NCI-H146 treated with DMSO at 0.1 percent for 48 hours (cell line): ENCODE measurements at regions not wholly inside any gene's neighbourhood (a gene's known extent, or its start where the extent isn't known, plus 50 kb on each side); places are given as distances from the start of the nearest gene placed in this dataset.

Experiments
- DNase-seq: peaks from one replicate; lab custom pipeline; 2025; ENCODE audit not compliant: unreplicated experiment; lab: John Stamatoyannopoulos, UW

DNA sequence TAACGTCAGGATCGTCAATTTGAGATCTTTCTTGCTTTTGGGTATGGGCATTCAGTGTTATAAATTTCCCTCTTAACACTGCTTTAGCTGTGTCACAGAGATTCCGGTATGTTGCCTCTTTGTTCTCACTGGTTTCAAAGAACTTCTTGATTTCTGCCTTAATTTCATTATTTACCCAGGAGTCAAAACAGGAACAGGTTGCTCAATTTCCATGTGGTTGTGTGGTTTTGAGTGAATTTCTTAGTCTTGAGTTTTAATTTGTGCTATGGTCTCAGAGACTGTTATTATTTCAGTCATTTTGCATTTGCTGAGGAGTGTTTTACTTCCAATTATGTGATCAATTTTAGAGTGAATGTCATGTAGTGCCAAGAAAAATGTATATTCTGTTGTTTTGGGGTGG is 153.1 kb downstream of the PCDH17 start:
- DNase-seq = no peak

DNA sequence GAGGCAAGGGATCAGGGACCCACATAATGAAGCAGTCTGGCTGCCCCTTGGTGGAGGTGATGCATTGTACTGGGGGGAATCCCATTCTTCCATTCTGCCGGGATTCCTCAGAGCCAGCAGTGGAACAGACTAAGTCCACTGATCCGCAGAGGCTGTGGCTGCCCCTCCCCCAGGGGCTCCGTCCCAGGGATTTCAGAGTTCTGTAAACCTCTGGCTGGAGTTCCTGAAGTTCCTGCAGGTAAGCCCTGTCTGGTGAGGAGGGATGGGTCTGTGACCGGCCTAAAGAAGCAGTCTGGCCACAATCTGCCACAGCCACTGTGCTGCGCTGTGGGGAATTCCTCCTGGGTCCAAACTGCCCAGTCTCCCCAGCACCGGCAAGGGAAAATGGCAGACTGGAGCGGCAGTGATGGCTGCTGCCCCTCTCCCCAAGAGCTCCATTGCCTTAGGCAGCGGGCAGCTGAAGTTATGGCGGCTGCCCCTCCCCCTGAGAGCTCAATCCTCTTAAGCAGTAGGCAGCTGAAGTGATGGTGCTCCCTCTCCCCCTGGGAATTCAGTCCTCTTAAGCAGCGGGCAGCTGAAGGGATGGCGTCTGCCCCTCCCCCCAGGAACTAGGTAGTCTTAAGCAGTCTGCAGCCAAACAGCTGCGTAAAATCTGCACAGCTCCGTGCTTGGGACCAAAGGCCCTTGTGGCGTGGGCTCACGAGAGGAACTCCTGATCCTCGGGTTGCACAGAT is 155.7 kb downstream of the PCDH17 start:
- DNase-seq = peak; percentile 72

DNA sequence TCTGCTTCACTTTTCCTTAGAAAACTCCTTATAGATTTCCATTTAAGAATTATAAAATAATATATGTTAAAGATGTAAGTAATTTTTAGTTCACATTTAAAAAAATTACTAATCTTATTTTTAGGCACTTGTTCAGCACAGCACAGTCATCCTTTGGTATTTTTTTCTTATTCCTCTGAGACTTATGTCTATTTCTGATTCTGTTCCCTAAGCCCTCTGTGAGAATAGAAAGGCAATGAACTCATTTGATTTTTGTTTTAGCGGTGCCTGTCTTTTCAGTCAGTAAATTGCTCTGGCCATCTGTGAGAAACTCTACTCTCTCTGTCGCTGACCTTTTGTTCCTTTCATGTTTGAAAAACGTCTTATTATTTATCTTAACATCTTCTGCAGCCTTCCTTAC is 168.1 kb downstream of the PCDH17 start:
- no peak for DNase-seq

DNA sequence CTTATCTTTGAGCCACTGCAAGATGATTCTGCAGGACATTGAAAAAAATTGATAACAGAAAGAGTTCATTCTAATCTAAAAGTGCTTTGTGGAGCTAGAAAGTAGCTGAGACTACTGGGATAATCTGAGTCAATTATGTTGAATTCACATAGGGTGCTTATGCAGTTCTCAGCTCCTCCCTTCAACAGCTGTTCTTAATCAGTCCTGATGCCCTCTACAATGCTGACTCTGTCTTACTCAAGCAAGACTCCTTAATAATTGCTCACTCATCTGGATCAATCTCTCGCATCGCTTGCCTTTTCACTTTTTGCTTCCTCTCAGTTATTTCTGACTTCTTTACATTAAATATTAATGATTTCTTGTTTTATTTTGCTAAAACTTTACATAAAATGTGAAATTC is 182.1 kb downstream of the PCDH17 start:
- DNase-seq = no peak

DNA sequence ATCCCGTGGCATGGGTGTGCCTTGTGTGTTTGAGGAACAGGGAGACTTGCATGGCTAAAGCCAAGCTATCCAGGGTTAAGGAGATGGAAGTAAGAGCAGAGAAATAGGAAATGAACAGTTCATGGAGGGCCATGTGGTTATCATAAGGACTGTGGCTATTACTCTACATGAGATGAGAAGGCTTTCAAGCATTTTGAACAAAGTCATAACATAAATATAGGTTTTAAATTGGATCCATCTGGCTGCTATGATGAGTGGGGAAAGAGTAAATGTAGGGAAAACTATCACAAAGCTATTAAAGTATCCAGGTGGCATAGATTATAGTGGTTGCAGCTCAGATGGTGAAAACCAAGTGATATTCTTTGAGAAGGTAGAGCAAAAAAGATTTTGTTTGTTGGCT is 184.1 kb downstream of the PCDH17 start:
- DNase-seq = no peak

DNA sequence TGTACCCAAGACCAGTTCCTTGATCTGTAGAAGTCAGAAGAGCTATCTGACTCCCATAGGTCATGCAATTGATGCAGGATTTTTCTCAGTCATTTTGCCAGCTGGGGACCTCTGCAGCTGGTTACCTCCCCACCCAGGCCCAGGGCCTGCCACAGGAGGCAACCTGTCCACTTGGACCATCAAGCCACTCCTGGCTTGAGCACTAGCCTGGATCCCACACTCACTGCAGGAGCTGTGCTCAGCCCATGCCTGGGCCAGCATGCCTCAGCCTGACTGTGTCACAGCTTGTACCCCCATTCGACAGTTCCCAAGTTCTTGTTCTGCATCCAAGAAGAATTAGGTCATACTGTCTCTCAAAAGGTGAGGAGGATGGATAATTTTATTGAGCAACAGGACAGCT is 189.4 kb downstream of the PCDH17 start:
- no peak for DNase-seq

DNA sequence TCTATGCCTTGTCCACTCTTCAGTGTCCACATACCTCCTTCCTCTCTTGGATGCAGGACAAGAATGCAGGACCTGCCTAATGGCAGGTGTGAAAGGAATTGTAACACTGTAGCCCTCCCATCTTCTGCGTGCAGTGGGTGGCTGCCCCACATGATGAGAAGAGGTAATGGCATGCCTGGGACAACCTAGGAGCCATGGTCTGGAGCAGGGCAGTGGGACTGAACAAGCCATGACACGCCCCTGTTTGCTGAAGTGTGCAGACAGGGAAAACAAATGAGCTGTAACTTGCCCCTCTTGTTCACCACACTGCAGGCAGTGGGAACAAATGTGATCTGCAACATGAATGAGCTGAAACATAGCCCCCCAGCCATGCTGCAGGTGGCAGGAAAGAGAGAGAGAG is 192.2 kb downstream of the PCDH17 start:
- DNase-seq = no peak

DNA sequence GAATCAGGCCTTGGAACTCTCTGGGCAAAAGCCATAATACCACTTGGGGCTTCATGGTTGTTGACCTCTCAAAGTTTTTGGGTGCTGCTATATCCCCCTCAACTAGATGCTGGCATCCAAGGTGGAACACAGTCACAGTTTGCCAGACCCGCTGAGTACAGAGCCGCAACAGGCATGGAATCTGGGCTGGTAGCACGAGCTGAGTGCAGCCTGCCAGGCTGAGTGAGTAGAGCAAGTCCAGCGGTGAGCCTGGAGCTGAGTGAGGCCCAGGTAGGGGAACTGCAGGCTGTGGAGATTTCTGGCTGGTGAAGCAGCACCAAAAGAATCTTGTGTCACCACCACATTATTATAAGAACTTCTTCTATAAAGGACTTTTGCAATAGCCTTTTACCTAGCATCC is 192.6 kb downstream of the PCDH17 start:
- DNase-seq = no peak

DNA sequence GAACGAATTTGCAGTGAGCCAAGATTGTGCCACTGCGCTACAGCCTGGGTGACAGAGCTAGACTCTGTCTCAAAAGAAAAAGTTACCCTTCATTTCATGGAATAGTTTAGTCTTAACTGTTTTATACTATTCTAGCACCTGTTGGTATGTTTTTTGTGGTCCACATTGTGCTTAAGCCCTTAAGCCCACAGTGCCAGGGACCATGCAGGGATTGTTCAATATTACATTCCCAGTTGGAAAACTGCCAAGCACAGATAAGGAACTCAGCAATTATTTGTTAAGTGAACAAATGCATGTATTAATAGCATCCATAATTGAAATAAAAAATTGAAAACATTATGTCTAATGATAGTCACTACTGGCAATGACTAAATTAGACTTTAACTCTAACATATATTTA is 193.5 kb downstream of the PCDH17 start:
- DNase-seq = no peak

DNA sequence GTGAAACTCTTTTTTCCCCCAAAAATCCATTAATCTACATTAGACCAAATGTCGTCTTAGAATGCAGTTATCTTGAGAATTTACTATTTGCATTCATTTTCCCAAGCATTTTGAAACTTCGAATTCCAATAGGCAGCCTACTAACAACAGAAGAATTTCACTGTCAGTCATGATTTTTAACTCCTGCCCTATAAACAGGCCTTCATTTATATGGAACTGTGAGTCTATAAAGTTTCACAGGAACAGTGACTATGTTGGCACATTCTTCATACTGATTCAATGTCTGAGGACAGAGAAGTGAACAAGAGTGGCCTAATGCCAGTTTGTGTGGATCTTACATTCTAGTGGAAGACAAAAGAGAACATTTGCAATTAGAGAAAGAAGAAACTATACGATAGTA is 198.0 kb downstream of the PCDH17 start:
- DNase-seq = no peak

DNA sequence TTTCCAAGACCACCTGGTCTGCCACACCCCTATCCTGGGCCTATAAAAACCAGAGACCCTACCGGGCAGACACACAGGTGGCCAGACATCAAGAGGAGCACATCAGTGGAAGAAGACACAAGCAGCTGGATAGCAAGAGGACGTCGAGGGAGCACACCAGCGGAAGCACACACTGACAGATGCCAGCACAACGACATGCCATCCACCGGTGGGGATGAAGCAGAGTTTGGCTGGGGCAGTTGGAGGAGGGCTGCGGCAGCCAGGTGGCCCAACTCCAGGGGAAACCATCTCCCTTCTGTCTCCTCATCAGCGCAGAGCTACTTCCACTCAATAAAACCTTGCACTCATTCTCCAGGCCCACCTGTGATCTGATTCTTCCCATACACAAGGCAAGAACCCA is 200.6 kb downstream of the PCDH17 start:
- no peak for DNase-seq

DNA sequence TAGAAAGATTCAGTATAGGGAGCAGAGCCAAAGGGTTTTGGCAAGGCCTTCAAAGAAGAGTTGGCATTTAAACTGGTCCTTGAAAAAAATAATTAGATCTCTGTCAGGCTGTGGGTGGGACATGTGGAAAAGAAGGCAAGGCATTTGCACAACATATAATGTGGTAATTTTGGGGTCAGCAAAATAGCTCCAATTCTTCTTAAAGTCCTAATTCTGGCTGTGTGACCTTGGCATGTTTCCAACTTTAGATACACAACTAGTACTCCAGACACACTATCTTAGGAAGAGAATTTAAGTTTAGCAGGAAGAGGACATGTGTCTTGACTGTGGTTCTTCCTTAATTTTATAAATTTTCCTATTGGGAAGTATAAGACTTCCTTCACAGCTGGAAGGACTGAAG is 206.3 kb downstream of the PCDH17 start:
- DNase-seq = no peak

DNA sequence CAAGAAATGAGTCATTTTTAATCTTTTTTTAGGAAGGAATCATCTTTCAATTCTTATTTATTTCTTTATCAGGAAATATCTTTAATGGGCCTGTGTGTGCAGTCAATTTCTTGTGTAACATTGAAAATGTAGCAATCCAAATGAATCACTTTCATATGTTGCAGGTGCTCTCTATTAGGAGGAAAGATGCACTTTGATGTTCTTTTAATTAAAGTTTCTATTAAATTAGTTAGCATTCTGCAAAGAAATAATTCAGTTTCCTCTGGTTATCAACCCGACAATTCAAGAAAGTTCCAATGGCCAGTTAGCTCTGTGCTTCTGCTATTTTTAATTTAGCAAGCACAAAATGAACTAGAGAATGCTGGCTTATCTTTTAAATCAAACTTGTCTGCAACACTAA is 212.0 kb downstream of the PCDH17 start:
- DNase-seq = no peak

DNA sequence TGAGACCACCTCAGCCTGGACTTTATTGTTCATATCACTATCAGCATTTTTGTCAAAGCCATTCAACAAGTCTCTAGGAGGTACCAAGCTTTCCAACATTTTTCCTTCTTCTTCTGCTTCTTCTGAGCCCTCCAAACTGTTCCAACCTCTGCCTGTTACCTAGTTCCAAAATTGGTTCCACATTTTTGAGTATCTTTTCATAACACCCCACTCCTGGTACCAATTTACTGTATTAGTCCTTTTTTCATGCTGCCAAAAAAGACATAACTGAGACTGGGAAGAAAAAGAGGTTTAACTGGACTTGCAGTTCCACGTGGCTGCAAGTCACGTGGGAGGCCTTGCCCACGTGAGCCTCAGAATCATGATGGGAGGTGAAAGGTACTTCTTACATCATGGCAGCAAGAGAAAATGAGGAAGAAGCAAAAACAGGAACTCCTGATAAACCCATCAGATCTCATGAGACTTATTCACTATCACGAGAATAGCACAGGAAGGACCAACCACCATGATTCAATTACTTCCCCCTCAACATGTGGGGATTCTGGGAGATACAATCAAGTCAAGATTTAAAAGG is 215.1 kb downstream of the PCDH17 start:
- no peak for DNase-seq

DNA sequence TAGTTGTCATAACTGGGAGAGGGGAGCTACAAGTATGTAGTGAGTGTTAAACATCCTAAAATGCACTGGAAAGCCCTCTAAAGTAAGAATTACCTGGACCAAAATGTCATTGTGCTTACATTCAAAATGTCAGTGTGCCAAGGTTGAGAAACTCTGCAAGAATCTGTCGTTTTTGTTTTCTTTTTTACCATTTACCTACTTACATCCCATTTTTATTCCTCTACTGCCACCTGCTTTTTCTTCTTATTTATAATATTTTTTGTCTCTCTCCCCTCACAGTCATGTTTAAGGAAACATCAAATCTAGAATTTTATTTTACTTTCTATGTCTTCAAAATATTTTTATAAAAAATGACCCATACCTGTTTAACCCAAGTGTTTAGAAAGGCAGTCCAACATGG is 226.4 kb downstream of the PCDH17 start:
- DNase-seq = no peak

DNA sequence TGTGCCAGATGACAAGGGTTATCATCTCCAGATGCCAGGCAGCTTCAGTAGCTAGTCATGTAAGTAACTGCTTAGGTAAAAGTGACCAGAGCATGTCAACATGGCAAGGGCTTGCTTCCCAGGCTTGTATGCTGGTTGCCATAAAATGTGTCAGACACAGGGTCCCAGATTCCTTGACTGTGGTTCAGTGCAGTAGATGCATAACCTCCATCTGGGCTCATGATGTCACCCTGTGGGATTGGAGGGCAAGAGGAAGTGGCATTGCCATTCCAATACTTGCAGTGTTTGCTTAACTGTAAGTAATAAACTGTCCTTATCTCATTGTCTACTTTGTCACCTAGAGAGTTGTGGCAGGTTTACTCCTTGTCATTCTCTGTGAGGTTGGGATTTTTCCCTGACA is 226.8 kb downstream of the PCDH17 start:
- no peak for DNase-seq

DNA sequence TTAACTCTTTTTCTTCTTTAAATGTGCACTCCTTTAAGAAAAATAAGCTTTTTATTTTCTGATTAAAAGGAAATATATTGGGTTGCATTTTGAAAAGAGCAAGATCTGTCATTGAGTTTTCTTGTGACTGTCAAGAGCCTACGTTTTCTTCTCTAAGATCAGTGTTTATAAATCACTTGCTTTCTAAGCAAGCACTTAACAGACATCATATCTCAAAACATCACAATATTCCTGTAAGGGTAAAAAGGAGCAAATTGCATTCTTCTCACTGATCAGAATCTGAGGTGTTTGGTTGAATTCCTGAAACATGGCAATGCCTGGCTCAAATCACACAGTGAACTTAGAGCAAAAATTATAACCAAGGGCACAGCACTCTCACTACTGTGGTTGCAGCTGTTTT is 231.3 kb downstream of the PCDH17 start:
- no peak for DNase-seq

DNA sequence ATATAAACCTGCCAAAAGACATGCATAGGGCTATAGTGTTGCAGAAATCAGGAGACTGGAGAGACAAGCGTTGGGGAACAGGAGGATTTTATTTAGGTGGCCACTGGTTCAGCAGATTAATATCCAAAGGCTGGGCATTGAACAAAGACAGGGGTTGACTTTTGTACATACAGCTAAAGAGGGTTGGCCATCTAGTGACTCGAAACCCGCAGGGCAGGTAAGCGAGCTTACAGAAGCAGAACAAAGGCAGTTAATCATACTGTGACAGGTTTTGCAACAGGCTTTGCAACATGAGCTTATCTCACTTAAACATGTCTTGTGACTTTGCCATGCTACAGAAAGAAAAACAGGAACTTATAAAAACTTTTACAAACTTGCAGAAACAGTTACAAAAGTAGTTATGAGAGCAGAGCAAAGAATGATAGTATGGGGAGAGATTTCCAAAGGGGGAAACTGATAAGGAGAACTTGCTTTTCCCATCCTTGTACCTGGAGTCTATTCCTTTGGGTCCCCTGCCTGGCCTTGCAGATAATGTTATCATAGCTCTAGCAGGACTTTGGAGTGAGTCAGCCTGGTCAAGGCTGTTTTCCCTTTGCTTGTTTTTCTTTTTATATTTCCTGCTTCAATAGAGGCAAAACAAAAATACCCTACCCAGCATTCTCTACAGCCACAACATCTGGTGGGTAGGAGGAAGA is 234.2 kb downstream of the PCDH17 start:
- no peak for DNase-seq

DNA sequence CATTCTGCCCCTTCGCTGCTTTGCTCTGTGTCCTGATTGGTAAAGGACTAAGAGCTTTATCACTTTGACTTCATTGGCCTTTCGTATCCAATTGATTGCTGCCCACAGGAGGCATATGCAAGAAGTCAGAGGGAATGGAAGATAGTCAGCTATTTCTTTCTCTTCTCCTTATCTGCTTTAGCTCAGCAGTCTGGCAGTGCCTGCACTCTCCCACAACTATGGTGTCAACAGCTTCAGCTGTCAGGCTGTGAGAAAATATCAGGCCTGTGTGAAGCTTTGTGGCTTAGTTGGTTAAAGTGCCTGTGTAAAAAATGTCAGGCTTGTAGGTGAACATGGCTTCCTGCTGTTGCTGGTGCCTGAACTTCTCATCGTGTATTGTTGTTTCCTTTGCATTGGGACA is 243.0 kb downstream of the PCDH17 start:
- DNase-seq = no peak

DNA sequence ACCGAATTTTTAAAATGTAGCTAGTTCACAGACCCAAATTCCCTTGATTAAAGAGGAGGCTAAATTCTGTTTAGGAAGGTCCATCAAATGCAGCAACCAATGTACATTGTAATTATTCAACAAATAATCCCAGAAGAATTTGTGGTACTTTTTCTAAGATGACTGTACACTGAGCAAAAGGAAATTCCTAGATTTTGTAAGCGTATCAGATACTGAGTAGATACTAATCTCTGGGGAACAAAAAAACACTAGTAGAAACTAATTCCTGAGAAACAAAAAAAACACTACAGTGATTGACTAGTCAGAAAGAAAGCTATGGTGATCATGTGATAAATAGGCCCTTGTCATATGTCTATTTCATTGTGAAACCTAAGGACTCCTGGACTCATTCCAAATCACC is 246.1 kb downstream of the PCDH17 start:
- no peak for DNase-seq

DNA sequence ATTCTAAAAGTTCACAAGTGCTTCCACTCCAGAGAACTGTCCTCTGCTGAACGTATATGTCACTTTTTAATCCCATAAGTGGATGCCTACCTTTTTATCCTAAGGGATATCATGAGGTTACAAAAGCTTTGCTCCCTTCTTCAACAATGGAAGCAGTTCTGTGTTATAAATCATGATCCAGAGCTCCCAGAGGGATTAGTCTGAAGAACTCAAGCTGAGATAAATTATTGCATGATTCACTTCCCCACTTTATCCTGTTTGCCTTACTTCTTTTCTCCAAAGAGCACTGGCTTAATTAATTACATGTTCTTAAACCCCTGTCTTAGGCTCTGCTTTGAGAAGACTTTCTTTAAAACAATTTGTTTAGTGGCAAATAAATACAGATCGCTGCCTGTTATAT is 246.7 kb downstream of the PCDH17 start:
- no peak for DNase-seq

DNA sequence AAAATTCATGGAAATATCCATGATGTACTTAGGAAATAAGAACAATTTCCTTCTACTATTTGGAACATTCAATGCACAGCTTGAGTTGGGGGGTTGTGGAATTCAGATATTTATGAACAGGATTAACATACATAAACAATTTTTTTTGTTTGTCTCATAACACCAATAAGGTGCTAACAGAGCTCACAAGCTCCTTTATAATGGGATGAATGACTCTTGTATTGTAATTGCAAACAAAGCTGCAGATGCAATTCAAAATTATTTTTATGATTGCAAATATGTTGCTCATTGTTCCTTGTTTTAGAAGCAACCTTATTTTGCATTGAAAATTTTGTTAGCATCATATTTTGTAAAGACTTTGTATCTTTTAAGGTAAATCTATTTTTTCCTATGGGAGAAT is 265.7 kb downstream of the PCDH17 start:
- DNase-seq = no peak

DNA sequence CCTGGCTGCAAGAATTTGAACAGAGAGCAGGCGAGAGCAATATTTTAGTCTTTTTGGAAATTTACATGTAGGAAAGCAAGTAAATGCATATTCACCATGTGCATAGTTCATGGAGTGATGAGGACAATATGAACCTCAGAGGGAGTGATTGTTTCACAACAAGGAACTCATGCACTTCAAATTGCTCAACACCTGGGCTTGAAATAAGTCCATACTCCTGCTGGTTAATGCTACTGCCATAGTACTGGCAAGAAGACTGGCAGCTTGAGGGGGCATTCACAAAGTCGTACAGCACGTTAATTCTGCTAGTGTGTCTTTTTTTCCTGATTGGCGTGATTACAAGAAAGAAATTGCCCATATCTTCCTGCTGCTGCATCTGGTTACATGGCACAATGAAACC is 267.6 kb downstream of the PCDH17 start:
- DNase-seq = no peak
